ENCODE measurements at regions not wholly inside any gene's neighbourhood (a gene's known extent, or its start where the extent isn't known, plus 50 kb on each side); places are given as distances from the start of the nearest gene placed in this dataset.
"Not testable (repeated sequence)": the region's sequence is repeated elsewhere in the genome, so short reads cannot be mapped to it uniquely, and the experiment has no call there.

GRCh38 chr10:86579883-86580520 lies 58.4 kb upstream of the WAPL start:
- DNase-seq: no peak

GRCh38 chr10:86580521-86580891 lies 58.9 kb upstream of the WAPL start:
- DNase-seq: no peak

- DNase-seq: peak in 1 of 2 experiments; percentile 16
These were observed 62.4 kb upstream of the WAPL start for GRCh38 chr10:86583983-86584382.

DNA sequence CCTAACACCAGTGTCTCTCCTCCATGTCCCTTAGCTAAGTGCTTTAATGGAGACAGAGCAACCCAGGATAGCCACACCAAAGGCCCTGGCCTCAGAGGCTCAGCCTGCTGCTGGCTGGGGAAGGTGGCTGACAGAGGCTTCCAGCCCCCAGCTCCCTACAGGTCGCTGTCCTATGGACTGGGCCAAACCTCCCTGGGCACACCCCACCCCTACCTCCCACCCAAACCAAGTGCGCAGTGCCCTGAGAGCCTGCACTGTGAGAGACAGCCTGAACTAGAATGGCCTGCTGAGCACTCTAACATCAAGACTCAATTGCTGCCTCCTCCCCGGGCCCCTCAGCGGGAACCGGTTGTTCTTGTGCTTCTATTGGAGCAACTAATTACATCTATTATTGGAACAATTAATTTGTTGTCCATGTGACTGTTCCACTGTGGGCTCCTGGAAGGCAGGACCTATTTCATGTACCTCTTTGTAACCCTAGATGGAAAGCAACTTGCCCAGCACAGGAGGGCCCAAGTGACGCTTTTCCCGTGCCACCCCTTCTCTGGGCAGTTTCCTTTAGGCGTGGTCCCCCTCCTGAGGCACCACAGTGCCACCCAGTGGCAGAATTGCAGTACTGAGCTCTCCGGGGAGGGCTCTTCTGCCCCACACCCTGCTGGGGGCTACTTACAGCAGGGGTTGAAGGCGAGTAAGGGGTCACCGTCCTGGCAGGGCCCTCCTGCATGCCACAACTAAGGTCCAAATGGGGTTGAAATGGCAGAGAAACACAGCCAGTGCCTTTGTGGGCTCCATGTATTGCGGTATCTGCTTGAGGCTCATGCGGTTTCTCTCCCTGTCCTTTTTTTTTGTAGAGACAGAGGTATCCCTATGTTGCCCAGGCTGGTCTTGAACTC lies 63.7 kb upstream of the WAPL start:
- peak; percentile 71 to 81 for DNase-seq

DNA sequence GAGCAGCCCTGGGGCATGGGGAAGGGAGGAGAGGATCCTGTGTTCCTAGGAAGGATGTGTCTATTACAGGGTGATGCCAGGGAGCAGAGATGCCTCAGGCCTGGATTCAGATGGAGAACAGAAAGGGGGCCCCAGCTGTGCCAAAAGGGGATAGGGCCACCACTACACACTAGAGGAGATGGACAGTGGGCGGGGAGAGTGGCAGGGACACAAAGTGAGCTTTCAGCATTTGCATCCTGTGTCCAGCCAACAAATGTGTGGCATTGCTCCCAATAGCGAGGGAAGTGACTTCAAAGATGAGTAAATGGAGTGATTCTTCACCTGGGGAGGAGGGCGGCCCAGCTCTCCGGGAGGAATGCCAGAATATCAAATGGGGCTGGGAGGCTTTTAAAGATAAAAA lies 64.9 kb upstream of the WAPL start:
- DNase-seq: no peak

- DNase-seq: not testable (repeated sequence)
These were observed 65.6 kb upstream of the OPN4 start for GRCh38 chr10:86588781-86589180.

GRCh38 chr10:86591436-86591835 lies 62.9 kb upstream of the OPN4 start:
- no peak for DNase-seq

DNA sequence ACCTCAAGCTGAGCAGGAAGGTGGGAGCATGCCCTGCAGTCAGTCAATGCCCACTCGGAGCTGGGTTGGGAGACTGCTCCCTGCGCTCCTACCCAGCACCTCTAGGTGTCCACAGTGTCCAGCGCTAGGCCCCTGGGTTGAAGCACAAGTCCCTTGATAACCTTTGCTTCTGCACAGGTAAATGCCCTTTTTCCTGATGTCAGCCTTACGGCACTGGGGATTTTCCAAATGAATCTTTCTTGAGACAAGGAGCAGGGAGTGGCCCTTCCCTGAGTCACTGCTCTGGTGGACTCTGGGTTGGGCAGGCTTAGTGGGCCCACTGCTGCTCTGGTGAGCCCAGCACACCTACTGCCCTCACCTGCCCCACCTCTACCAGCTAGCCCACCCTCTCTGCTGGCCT lies 61.9 kb upstream of the OPN4 start:
- no peak for DNase-seq

DNA sequence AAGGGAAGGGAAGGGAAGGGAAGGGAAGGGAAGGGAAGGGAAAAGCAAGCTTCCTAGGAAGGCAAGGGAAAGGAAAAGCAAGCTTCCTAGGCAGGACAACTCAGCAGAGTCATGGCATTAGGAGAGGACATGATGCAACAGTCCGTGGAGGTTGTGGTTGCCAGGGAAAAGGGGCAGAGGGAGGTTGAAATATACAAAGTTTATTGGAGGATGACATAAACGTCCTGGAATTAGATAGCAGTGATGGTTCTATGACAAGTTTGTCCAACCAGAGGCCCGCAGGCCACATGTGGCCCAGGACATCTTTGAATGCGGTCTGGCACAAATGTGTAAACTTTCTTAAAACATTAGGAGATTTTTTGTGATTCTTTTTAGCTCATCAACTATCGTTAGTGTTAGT lies 59.8 kb upstream of the OPN4 start:
- DNase-seq: no peak

DNA sequence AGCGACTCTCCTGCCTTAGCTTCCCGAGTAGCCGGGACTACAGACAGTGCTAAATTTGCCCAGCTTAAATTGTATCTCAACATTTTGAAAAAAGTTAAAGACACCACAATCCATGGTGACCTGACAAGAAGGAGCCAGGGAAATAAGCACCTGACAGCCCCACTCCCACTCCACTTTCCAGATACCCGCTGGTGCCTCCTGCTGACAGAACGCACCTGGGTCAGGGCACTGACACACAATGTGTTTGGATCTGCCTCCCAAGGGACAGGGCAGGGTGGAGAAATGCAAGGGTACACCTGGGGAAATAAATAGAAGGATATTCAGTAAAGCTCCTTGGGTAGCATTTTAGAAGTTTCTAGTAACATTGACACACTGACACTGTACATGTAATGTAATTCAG lies 58.9 kb upstream of the OPN4 start:
- DNase-seq: no peak

DNA sequence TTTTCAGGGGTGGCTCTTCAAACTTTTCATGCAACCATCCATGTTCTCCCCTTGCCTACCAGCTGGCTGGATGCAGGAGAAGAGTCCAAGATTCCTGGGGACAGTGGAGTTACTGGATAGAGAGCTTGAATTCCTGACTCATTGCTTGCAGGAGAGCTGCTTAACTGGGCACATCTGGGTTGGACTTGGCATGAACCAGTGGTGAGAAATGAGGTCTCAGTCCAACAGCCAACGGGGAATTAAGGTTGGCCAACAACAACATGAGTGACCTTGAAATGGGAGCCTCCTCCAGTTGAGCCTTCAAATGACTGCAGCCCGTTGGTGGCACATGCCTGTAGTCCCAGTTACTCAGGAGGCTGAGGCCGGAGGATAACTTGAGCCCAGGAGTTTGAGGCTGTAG lies 58.1 kb upstream of the OPN4 start:
- DNase-seq: no peak

DNA sequence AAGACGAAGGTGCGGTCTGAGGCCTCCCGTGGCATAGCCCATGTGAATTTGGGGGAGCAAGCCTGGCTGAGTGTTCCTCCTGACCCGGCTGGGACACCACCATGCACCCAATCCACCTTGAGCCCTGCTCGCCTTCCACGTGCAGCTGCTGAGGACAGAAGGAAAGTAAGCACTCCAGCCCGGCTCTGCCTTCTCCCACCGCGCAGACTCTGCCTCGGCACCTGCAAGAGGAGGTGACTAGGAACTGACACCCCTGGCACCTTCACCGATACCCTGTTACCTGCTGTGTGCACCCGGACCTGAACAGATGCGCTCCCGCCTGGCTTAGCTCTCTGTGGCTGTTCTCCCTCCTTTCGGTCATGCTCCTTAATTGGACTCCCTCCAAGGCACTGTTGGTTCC lies 57.0 kb upstream of the OPN4 start:
- no peak for DNase-seq

GRCh38 chr10:86598151-86598550 lies 56.2 kb upstream of the OPN4 start:
- DNase-seq: no peak

GRCh38 chr10:86599041-86599440 lies 55.3 kb upstream of the OPN4 start:
- no peak for DNase-seq

DNA sequence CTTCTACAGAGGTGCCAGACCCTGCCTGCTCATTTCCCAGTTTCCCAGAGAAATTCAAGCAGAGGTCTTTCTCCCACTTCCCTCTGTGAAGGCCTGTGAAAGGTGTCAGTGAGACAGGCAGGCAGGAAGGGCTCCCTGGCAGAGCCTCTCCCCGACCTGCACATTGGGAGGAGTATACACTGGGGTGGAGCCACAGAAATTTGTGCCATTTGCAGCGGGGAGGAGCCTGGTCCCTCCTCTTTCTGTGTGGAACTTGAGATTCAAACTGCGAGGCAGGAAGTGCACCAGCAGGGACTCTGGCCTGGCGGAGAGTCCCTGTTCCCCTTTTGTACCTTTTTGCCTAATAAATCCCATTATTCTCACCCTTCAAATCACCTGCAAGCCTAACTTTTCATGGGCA lies 54.6 kb upstream of the OPN4 start:
- no peak for DNase-seq

- DNase-seq: no peak
These were observed 54.1 kb upstream of the OPN4 start for GRCh38 chr10:86600296-86600695.

GRCh38 chr10:86601956-86602602 lies 52.3 kb upstream of the OPN4 start:
- no peak for DNase-seq

DNA sequence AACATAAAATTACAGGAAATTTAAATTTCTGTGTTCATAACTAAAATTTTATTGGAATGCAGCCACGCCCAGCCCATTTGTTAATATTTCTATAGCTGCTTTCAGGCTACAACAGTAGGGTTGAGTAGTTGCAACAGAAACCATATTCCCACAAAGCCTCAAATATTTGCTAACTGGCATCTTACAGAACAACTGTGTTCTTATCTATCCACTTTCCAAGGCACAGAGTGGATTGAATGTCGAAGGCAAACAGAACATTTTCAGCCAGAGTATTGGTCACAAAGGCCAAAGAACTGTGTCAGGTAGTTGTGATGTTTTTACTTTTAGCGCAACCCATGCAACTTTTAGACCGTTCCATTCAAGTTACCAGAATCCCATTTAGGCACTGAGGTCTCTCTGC lies 51.1 kb upstream of the OPN4 start:
- DNase-seq: no peak

Data from activated CD4-positive, alpha-beta T cell treated with anti-CD3 and anti-CD28 coated beads, Interleukin-2, amount 50 U/mL, for 48 hours (primary cell).